Inflammatory macrophage treated with lipopolysaccharide for 4 hours (primary cell): ENCODE measurements at regions not wholly inside any gene's neighbourhood (a gene's known extent, or its start where the extent isn't known, plus 50 kb on each side); places are given as distances from the start of the nearest gene placed in this dataset.
"Not testable (repeated sequence)": the region's sequence is repeated elsewhere in the genome, so short reads cannot be mapped to it uniquely, and the experiment has no call there.

Experiments used
- DNase-seq: peaks from one replicate; pipeline ENCODE4 v3.0.0-alpha.2; 2020

DNA sequence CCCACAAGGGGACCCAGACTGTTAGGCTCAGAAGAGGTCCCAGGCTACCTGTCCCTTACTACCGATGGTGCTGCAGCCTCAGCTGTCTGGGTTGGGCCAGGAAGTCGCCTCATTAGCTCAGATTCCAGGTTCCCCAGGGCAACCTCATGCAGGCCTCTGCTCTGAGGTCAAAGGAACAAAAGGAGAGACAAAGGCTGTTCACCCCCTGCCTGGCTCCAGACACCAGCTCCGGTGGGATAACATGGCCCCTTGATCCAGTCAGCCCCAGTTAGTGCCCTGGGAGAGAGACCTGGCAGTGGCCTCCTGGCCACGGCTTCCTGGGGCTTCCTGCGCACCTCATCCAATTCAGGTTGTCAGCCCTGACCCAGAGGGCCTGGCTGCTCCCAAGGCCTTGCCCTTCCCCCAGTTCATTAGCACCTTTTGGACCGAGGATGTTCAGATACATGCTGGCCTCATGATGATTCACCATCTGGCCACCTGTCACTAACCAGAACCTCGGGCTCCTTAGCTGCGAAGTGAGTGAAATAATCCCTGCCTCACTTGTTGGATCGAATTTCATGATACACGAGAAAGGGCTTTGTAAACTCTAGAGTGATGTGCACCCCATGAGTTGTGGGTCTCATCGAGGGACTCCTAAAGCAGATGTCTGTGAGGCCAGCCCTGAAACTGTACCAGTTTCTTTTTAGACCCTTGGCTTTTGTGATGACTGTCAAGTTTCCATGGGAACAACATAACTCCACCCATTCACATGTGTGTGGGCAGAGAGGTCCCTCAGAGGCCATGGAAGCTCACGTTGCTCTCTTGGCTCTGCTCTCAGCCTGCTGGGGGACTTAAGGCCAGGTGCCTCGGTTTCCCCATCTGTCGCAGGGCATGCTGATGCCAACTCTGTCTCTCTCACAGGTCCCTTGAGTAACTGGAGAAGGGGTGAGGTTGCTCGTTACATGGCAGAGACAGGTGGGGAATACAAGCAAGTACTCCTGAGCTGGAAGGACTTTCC lies 79.5 kb upstream of the PCBD1 start:
- DNase-seq, result no peak

DNA sequence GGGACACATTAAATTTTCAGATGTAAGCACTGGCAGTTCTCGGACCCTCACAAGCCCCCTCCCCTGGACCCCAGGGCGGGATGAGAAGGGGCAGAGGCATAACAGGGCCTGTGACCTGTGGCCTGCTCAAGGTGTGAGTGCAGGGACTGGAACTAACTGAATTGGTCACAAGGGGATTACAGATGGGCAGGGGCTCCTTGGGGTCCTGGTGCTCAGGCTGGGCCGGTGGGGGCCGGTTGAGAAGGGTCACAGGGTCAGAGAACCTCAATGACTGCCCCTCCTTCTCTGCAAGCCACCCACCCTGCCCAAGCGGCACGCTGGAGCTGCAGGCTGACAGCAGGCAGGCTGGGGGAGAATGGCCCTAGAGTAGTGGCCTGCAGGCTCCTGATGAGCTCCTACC lies 80.8 kb upstream of the PCBD1 start:
- no peak for DNase-seq

DNA sequence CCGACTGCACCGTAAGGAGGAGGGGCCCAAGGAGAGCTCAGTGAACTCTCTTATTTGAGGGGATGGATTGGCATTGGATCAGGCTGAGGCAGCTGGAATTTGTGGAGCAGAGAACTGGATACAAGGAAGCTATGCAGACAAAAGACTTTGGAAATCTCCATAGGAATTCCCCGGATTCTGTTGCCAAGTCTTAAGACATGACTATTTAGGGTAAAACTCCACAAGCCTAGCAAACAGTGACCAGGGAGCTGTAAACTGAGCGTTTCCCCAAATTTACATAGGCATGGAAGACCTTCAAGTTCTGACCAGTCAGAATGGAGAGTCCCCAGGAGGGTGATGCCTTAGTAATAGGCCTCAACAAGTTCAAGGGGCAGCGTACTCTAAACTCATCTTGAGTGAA lies 82.5 kb upstream of the PCBD1 start:
- no peak for DNase-seq

DNA sequence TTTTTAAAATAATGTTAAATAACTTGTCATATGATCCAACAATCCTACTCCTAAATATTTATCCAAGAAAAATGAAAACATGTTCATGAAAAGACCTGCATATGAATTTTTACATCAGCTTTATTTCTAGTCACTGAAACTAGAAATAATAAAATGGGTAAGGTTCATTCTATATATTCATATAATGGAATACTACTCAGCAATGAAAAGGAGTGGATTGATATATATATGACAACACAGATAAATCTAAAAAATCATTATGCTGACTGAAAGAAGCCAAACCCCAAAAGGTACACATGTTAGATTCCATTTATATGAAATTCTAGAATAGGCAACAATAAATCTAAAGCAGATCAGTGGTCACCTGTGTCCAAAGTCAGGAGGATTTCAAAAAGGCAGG lies 84.9 kb upstream of the PCBD1 start:
- no peak for DNase-seq

DNA sequence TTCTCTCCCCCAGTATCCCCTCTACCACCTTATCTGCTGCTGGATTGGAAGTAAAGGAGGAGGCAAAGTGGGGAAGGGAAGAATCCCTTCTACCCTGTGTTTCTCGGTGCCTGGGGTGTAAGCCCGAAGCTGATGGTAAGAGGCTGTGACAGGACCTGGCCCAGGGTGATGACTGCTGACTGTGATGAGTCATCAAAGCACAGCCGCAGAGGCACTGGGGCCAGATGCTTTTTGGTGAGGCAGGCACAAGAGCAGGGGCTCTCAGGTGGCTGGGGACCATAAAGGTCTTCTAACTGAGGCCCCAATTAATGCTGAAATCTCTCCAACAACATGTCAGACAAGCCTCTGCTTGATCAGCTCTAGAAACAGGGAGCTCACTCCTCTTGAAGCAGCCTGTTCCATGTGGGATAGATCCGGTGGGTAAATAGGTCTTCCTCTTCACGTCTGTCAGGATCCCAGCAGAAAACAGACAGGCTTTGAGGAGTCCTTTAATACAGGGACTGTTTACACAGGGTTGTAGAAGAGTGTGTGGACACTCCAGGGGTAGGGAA lies 86.1 kb upstream of the PCBD1 start:
- no peak for DNase-seq

DNA sequence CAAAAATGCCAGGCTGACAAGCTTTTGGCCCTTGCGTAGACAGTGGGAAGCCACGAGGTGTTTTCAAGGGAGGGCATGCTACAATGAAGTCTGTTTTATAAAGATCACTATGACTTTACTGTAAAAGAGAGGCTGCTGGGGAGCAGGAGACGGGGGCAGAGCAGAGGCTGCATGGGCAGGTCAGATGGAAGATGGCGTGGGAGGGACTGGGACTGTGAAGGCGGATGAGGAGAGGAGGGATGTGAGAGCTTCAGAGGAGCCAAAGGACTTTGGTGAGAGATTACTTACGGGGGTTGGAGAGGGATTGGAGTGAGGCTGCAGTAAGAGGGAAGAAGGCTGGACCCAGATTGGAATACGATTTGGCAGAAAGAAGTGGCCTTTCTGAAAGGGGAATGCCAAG lies 86.6 kb upstream of the PCBD1 start:
- no peak for DNase-seq

DNA sequence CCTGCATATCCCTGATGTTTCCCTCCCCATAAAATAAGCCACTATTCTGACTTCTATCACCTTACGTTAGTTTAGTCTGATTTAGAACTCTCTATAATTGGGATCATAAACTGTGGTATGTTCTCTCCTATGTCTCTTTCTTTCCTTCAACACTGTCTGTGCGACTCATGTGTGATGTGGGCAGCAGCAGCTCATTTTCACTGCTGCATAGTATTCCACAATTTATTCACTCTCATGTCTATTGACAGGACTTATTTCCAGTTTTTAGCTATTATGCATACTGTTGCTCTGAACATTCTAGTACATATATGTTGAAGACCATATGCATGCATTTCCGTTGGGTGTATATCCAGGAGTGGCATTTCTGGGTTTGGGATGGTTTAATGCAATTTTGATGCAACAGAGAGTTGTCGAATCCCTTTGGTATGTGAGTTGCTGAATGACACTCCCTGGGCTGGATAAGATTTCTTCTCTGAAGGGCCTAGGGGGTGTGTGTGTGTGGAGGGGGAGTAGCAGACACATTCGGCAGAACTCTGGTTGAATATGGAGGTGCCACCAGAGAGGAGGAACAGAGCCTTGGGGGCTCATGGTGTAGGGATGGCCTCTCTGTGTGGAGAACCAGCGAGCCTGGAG lies 87.8 kb upstream of the PCBD1 start:
- no peak for DNase-seq

DNA sequence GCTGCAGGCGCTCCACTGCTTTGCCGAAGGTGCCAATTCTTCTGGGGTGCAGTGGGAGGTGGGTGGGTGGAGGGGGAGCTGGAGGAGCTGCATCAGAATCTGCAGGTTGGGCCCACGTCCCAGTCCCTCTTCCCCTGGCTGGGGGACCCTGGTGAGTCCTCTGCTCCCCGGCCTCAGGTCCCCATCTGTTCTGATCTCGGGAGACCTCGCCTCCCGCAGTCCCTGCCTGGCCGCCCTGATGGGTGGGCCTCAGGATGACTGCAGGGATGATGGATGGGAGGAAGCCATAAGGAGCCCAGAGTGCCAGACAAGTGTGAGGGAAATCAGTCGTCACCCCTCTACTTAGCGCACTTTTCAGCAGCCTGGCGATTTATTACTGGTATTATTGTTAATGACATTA lies 89.3 kb upstream of the PCBD1 start:
- DNase-seq, result no peak

DNA sequence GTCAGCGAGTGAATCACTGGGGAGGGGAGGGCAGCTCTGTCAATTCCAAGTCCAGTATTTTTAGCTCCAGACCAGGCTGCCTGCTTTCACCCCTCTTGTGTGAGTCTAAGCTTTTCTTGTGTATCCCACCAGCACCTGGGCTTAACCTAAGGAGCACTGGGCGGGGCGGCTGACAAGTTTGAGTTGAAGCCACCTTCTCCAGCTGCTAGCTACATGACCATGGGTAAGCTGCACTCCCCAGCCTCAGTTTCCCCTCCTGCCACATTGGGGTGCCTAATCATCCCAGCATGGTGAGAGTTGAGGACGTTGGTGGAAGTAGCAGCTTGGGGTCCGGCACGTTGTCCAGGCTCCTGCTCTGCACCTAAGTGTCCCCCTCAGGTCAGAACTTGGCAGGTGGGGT lies 89.8 kb upstream of the PCBD1 start:
- DNase-seq, result no peak

DNA sequence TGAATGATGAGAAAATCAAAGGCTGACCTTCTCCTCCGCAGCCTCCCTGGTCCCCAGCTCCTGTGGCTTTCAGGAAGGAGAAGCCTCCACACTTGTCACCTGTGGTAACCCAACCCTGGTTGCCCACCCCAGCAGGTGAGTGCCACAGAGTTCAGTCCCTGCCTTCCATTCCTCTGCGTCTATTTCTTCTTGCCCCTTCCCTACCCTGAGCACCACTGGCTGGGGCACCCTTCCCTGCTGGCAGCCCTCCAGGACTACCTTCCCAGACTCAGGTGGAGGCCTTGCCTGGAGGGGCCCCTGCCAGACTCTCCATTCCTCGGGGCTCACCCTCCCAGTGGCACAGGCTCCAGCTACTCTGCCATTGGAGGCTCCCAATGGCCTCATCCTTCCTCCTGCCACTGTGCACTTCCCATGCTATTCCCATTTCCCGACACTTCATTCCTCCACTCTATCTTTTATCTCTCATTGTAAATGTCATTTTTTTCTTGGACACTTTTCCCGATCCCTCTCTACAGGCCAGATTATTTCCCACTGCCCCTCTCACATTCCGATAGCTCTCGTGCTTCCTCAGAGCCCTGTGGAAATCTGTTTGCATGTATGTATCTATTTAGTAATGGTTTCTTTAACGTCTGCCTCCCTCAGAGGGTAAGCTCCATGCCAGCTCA lies 90.6 kb upstream of the PCBD1 start:
- no peak for DNase-seq

DNA sequence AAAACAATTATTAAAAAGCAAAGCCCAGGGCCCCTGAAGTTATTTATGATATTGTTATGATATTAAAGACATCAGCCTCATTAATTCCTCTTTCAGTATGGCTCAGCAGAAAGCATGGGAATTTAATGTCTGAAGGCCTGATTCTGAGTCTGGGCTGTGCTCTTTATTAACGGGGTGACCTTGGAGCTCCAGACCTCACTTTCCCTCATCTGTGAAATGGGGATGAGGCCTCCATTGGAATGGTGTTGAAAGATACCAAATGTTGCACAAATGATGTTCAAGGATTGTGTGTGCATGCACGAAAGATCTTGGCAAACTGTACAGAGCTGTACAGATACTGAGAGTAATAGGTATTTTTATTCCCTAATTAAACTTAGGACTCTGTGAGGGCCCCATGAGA lies 92.3 kb upstream of the PCBD1 start:
- no peak for DNase-seq

DNA sequence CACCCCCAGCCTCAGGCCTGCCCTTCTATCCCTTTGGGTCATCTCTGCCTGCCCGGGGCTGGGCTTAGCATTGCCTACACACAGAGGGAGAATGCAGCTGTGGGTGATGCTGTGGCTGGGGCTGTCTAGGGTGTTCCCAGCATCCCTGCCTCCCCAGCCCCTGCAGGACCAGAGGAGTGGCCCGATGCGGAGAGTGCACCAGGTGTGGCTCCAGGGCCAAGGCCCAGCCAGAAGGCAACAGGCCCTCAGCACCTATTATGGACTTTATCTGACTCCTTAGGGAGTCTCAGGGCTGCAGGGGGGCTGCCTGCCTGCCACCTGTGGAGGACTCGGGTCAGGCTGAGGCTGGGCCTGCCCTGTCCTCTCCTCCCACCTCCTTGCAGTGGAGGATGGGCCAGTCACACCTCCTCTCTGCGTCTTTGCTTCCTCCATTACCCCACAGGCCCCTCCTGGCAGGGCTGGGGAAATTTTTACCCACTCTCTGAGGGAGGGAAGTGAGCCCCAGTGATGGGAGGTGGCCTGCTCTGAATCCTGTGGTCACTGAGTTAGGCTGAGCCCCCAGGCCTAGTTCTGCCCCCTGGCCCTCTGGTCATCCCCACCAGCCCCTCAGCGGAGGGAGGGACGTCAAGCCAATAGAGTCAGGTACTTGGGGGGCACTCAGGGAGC lies 92.9 kb upstream of the PCBD1 start:
- no peak for DNase-seq

DNA sequence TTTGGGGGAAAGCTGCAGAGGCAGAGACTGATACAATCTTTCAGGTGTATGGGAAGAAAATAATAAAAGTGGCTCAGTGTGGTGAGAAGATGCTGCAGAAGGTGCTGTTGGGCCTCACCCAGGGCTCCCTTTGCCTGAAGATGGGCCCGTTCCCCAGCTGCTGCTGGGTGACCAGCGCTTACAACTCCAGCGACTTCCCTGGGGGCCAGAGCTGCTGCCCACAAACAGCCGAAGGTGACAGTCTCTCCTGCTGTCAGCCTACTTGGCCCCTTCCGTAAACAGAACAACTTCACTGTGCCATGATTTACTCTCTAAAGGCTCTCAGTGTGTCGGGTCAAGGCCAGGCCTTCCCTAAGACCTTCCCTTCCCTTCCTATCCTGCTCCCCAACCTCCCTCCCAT lies 93.6 kb upstream of the PCBD1 start:
- no peak for DNase-seq

DNA sequence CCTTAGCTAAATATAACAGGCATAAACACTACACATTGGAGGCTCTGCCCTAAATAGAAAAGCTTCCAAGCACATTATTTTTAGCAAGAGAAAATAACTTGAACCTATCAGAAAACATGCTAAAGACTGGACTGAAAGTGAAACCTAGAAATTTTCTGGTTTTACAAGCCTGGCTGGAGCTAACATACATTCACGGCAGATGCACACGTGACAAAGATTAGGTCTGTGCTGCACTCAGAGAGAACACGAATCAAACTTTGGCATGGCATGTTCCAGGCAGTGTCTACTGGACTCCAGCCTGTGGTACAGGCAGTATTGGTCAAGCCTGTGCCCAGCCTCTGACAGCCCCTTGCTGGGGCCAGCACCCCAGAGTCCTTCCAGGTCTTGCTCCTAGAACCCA lies 94.1 kb upstream of the PCBD1 start:
- peak; percentile 2 for DNase-seq

DNA sequence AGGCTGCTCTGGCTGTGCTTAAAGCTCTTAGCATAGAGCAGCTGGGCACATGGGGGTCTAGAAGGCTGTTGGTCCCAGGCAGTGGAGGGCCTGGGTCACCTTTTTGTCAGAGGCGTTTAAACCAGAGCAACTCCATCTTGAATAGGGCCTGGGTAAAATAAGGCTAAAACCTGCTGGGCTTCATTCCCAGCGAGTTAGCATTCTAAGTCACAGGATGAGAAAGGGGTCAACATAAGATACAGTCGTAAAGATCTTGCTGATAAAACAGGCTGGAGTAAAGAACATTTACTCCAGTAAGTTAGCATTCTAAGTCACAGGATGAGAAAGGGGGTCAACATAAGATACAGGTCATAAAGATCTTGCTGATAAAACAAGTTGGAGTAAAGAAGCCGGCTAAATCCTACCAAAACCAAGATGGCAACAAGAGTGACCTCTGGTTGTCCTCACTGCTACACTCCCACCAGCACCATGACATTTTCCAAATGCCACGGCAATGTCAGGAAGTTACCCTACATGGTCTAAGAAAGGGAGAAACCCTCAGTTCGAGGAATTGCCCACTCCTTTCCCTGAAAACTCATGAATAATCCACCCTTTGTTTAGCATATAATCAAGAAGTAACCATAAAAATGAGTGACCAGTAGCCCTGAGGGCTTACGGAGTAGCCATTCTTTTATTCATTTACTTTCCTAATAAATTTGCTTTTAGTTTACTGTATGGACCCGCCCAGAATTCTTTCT lies 96.8 kb upstream of the PCBD1 start:
- DNase-seq, result no peak

DNA sequence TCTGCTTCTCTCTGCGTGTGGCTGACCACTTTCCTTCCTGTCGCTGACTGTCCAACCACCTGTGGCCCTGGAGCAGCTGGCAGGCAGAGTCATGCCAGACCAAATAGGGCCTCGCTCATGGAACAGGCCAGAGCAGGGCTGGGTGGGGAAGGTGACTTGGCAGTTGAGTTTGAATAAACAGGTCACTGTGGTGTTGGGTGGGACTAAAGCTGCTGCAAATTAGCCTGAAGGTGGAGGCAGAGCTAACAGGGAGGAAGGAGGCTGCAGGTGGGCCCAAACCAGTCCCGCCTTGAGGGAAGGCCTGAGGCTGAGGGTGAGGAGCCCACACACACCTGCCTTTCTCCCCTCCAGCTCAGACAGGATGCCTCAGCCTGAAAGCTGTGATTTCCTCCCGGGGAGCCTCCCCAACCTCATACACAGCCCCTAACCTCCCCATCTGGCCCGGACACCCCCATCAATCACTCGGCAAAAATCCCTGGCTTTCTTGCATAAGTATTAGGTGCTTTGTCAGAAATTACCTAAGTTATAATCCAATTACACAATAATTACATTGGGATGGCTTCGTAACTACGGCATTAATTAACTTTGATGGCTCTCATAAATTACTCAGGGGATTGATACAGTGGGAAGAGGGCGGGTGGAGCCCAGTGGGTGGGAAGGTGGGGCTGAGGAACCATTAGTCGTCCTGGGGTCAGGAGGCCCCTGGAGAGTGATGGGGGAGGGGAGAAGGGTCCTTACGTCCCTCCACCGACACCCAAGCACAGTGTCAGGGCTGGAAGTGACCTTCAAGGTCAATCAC lies 97.7 kb upstream of the PCBD1 start:
- DNase-seq, result no peak

DNA sequence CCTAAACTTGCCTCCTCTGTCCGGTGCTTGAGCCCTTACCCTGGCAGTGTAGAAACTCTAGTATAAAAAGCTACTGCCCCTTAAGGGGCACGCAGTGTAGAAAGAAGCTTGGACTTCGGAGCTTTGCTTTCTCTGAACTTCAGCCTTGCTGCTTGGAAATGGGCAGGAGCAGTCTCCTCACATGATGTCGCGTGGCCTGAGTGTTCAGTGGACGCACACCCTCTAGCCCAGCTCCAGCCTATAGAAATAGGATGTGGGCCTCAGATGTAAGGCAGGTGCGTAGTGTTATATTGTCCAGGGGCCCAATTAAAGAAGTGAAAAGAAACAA lies 98.2 kb upstream of the PCBD1 start:
- no peak for DNase-seq

DNA sequence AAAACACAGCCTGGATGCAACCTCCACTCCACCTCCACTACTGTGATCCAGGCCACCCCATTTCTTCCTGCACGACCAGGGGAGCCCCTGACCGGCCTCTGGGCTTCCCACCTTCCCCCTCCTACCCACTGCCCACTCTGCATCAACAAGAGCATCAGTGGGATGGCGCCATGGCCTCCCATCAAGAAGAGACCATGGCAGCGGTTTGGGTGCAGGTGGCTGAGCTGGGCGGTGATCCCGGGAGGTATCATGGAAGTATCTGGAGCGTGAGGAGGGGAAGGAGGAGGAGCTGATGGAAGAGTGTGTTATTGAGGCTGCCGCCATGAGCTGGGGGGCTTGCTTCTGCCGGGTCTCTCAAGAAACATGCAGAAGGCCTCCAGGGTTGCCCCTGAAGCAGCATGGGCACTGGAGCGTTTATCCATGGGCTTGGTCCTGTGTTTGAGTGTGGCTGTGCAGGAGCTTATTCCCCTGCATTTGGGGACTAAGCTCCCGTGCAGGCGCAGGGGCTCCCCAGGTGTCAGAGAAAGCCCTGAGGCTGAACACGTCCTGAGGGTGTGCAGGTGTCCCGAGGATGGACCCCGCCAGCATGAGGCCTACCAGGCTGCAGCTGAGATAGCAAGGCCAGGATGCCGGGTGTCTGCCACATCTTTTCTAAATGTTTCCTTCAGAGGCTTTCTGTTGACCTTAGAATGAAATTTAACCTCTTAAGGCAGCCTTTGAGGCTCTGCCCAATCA lies 99.2 kb upstream of the PCBD1 start:
- DNase-seq, result no peak

DNA sequence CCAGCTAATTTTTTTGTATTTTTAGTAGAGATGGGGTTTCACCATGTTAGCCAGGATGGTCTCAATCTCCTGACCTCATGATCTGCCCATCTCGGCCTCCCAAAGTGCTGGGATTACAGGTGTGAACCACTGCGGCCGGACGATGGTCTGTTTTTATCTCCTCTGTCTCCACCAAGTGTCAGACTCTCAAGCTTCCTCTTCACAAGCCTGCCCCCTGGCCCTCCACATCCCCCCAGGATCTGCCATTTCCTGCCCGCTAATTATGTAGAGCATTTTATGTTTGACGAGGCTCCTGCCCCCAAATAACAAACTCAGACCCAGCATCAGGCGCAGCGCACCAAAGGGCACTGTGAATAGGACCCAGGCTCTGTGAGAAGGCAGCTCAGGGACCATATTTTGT lies 101.8 kb upstream of the PCBD1 start:
- DNase-seq, result not testable (repeated sequence)

DNA sequence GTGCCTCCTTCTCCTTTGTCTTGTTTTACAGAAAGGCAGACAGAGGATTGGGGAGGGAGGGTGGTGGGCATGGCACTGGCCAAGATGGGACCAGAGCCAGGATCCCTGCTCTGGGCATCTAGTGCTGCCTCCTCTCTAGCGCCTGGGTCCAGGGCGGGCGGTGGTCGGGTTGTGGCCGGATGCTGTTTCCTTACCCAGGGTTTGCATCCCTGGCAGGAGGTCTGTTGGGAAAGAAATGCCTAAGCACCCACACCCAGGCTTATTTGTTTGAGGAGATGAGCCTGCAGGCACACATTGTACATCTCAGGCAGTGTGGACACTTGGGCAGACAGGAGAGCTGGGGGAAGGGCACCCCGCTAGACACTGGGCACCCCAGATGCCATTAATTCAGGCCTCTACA lies 102.3 kb upstream of the PCBD1 start:
- no peak for DNase-seq
